Lower leg skin (tissue), 3 donors: ENCODE measurements at regions not wholly inside any gene's neighbourhood (a gene's known extent, or its start where the extent isn't known, plus 50 kb on each side); places are given as distances from the start of the nearest gene placed in this dataset.

Experiments
- POLR2A ChIP-seq, 2 donors: fragments of 450-650 bp; IDR thresholded peaks; one replicate each; pipeline ENCODE4 v1.6.1; 2016 to 2017; ENCODE audit warnings: antibody characterized with exemption in 2 of 2, mild to moderate bottlenecking in 1 of 2, moderate library complexity in 1 of 2
- TF ChIP-seq, protein P1 (sequence below), 3 donors: fragments of 450-650 bp; IDR thresholded peaks; one replicate each; pipeline ENCODE4 v1.5.1; 2016; ENCODE audit warnings: antibody characterized with exemption in 3 of 3, mild to moderate bottlenecking in 3 of 3, moderate library complexity in 2 of 3

DNA sequence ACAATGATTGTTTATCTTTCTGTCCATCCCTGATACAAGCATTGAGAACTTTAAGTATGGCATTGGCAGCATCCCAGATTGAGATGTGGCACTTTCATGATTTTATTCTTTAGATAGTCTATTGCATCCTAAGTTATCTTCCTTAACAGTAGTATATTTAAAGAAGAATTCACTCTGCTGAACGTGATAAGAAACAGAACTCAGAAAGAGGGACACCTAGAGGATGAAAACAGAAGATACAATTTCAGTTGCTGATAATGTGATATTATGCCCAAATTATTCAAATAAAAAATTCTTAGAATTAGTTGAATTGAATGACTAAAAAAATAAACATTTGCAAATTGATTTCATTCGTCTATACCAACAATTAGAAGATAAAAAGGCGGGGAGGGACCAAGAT is 218.1 kb upstream of the DMRTA1 start:
- TF ChIP-seq, protein P1, sequence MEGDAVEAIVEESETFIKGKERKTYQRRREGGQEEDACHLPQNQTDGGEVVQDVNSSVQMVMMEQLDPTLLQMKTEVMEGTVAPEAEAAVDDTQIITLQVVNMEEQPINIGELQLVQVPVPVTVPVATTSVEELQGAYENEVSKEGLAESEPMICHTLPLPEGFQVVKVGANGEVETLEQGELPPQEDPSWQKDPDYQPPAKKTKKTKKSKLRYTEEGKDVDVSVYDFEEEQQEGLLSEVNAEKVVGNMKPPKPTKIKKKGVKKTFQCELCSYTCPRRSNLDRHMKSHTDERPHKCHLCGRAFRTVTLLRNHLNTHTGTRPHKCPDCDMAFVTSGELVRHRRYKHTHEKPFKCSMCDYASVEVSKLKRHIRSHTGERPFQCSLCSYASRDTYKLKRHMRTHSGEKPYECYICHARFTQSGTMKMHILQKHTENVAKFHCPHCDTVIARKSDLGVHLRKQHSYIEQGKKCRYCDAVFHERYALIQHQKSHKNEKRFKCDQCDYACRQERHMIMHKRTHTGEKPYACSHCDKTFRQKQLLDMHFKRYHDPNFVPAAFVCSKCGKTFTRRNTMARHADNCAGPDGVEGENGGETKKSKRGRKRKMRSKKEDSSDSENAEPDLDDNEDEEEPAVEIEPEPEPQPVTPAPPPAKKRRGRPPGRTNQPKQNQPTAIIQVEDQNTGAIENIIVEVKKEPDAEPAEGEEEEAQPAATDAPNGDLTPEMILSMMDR (IDR thresholded peaks at IDR 0.05): no peak
- TF ChIP-seq POLR2A (IDR thresholded peaks at IDR 0.05): no peak
